GM10266 (cell line): ENCODE measurements at regions not wholly inside any gene's neighbourhood (a gene's known extent, or its start where the extent isn't known, plus 50 kb on each side); places are given as distances from the start of the nearest gene placed in this dataset.

ENCODE experiments used
- DNase-seq: peaks from one replicate; pipeline ENCODE4 v3.0.0; 2012; ENCODE audit errors: extremely low spot score
- CTCF ChIP-seq: IDR thresholded peaks from 2 replicates; pipeline ENCODE4 v1.5.1; 2012; ENCODE audit warnings: mild to moderate bottlenecking, low read depth; ENCODE audit not compliant: control insufficient read depth, insufficient read depth; ENCODE audit errors: missing control alignments

GRCh38 chr11:112761911-112762706 lies 199.1 kb upstream of the NCAM1 start:
- DNase-seq: no peak
- no peak for TF ChIP-seq CTCF

DNA sequence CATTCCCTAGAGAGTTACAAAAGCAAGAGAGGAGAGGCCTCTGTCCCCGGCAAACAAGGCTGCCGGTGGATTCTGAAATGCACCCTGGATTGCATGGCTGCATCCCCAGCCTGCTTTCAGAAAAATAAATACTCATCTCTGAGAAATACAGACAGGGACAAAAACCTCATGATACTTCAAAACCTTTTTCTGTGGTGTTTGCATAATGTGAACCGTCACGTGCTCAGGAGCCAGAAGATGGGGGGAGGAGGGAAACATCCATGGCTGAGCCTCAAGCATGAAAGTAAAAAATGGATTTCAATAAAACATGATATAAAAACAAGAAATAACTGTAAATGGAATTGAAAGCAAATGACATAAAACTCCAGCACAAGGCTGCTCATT lies 198.5 kb upstream of the NCAM1 start:
- no peak for TF ChIP-seq CTCF
- DNase-seq: no peak

DNA sequence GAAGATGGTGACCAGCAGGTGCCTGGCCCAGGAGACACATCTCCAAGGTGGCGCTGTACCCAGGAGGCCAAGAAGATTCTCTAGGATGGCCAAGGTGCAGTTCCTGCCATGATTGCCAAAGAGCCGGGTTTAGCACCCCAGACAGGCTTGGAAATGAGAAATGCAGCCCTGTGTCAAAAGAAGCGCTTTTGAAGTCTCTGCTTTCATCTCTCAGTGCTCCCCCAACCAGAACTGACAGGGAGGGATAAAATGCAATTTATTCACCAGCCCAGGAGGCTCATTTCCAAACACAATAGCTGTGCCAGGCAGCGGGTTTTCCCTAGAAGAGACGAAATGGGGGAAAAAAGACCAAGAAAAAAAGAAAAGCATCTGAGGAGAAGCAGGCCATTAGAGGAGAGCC lies 195.9 kb upstream of the NCAM1 start:
- no peak for DNase-seq
- TF ChIP-seq CTCF: no peak

DNA sequence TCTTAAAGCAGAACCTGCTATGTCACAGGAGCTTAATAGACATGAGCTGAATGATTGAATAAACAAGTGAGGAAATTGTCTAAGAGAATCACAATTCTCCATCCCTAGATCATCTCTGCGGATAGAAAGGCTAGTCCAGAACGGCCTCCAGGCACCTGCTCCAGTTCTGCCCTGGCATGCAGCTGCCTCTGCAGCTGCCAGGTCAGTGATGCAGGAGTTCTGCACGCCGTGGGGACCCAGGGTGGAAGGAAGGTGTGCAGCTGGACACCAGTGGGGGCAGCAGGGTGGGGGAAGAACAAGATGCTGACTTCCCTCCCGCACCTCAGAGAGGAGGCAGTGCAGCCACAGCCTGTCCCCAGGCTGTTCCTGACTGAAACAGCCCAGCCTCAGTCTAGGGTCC lies 192.1 kb upstream of the NCAM1 start:
- TF ChIP-seq CTCF: no peak

DNA sequence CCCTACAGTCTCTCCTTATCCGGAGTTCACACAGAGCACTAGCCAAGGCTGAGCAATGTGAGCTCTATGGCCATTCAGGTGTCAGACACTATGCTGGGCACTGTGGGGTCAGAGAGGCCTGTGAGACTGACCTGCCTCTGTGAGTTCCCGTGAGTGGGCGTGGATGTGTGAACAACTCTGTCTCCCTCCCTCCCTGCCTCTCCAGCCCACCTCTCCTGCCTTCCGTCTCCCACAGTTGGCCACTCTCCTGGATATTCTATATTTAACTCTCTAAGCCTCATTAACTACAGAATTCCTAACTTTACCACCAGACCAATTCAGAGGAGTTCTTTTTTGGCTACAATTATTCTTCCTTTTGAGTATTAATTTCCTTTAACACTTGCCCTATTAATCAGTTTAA lies 191.6 kb upstream of the NCAM1 start:
- TF ChIP-seq CTCF: no peak
- no peak for DNase-seq

More for the DNA sequence above, 192.1 kb upstream of the NCAM1 start:
- DNase-seq: no peak

DNA sequence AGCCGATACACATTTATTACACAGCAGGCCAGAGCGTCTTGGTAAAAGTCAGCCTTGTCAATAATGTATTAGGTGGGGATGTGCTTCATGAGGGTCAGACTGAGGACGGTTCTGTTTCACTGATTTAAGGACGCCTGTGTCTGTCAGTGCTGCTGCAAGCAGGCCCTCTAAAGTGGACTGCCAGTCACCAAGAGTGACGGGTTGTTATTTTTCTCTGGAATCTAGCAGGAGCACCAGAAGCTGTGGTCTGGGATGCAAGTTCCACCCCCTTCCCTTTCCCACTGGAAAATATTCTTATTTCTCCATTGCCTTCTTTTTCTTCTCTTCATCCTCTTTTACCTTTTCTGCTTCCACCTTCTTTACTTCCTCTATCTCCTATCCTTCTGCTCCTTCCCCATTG lies 191.2 kb upstream of the NCAM1 start:
- TF ChIP-seq CTCF: no peak
- no peak for DNase-seq

DNA sequence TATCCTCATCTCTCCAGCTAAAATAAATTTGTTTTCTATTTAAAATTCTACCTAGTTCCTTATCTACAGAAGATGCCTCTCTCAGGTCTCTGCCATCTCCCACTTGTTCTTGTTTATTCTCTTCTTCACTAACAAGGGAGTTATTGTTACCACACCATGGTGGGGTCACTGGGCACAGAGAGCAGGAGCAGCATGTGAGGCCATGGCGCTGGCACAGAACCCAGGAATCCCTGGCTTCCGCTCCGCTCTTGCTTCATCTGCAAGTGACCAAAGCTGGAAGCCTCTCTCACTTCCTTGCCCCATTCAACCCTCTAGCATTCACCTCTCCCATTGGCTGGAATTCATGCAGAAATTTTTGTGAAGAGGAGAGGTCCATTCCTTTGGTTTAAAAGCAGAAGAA lies 190.7 kb upstream of the NCAM1 start:
- DNase-seq: no peak
- no peak for TF ChIP-seq CTCF
